ENCODE measurements at regions not wholly inside any gene's neighbourhood (a gene's known extent, or its start where the extent isn't known, plus 50 kb on each side); places are given as distances from the start of the nearest gene placed in this dataset.

DNA sequence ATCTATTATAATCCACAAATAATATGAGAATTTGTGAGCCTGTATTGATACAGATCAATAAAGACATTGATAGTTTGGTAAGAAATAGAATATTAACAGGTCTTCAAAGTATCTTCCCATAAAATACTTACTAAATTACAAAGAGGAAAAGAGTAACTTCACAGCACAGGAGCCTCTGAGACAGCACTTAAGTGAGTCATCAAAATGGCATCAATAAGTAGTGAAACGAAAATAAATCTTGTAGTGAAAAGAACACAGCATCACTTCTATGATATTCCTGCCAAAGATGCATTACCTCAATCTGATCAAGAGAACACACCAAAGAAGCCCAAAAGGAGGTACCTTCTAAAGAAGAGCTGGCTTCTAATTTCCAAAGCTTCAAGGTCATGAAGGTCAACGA lies 116.4 kb downstream of the CBLN2 start:
- H3K27me3 Mint-ChIP-seq, result peaks cover 9% of the 10 kb centered on the region
- TF ChIP-seq, protein P1, sequence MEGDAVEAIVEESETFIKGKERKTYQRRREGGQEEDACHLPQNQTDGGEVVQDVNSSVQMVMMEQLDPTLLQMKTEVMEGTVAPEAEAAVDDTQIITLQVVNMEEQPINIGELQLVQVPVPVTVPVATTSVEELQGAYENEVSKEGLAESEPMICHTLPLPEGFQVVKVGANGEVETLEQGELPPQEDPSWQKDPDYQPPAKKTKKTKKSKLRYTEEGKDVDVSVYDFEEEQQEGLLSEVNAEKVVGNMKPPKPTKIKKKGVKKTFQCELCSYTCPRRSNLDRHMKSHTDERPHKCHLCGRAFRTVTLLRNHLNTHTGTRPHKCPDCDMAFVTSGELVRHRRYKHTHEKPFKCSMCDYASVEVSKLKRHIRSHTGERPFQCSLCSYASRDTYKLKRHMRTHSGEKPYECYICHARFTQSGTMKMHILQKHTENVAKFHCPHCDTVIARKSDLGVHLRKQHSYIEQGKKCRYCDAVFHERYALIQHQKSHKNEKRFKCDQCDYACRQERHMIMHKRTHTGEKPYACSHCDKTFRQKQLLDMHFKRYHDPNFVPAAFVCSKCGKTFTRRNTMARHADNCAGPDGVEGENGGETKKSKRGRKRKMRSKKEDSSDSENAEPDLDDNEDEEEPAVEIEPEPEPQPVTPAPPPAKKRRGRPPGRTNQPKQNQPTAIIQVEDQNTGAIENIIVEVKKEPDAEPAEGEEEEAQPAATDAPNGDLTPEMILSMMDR (IDR thresholded peaks at IDR 0.05; ENCODE audit: unreplicated experiment), result no peak
- no peaks in the 10 kb centered on the region for H3K36me3 Mint-ChIP-seq (ENCODE audit: insufficient read depth)
- no peak for DNase-seq (ENCODE audit: low spot score, unreplicated experiment)
- H3K4me1 Mint-ChIP-seq (ENCODE audit: low read depth), result peaks cover 1% of the 10 kb centered on the region
- peaks cover 3% of the 10 kb centered on the region for H3K9me3 Mint-ChIP-seq (ENCODE audit: low read depth)
- no peak overlapping the region for H3K27ac Mint-ChIP-seq
- no peak overlapping the region for H3K4me3 Mint-ChIP-seq (ENCODE audit: low read depth)

DNA sequence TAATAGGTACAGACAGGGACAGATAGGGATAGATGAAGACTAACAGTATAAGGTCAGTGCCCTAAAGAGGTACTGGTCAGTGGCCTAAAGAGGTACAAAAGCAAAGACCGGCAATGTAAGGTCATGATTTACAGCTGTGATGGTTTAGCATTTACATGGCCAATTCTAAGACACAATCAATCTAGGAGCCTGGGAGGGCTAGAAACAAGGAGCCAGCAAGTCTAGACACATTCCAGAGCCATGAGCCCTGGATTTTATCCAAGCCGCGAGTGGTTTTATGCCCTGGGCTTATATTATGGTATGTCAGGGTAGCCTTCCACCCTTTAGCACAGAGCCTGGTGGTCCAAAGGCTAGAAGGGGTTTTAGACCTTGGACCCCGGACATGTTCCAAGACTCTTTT lies 124.2 kb downstream of the CBLN2 start:
- TF ChIP-seq, protein P1 (IDR thresholded peaks at IDR 0.05; ENCODE audit: unreplicated experiment), result no peak
- H3K9me3 Mint-ChIP-seq (ENCODE audit: low read depth), result peaks cover 11% of the 10 kb centered on the region
- H3K4me1 Mint-ChIP-seq (ENCODE audit: low read depth), result peaks cover 1% of the 10 kb centered on the region
- no peak overlapping the region for H3K27ac Mint-ChIP-seq
- no peak for DNase-seq (ENCODE audit: low spot score, unreplicated experiment)
- H3K27me3 Mint-ChIP-seq, result peaks cover 2% of the 10 kb centered on the region
- no peak overlapping the region for H3K4me3 Mint-ChIP-seq (ENCODE audit: low read depth)
- H3K36me3 Mint-ChIP-seq (ENCODE audit: insufficient read depth), result no peaks in the 10 kb centered on the region

DNA sequence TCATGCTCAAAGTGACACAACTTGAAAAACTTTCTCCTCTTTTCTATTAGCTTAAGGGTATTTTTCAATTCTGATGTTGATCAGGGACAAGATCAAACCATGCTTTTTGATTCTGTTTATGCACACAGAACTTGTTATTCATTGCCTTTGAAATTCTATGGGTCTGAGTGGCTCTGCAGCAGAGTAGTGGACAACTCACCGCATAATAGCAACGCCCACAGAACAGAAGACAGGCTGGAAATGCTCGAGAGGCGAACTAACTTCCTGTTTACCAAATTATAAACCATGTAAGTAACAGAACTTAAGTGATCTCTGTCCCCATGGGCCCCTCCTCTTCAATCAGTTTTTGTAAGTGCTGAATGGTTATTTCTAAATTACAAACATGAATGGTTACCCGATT lies 131.2 kb downstream of the CBLN2 start:
- H3K4me1 Mint-ChIP-seq (ENCODE audit: low read depth), result no peaks in the 10 kb centered on the region
- no peak overlapping the region for H3K4me3 Mint-ChIP-seq (ENCODE audit: low read depth)
- no peak for DNase-seq (ENCODE audit: low spot score, unreplicated experiment)

DNA sequence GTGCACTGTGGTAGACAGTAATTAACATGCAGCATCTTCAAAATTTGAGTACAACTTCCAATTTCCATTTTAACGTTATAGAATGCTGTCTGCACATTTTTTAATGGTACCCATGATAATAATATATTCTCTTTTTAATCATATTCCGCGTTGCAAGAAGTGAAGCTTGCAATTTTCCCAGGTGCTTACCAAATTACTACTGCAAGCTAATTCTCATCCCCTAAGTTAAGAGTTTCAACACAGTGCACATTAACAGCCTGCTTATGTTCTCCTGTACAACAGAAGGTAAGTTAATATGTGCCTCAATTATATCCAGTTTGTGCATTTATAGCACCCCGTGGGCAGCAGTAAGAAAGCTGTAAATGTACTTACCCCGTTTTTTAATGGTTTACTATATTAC lies 132.9 kb downstream of the CBLN2 start:
- Mint-ChIP-seq H3K9me3 (ENCODE audit: low read depth) (peaks cover 9% of the 10 kb centered on the region), H3K4me3 (ENCODE audit: low read depth) (no peak overlapping the region), H3K36me3 (ENCODE audit: insufficient read depth) (no peaks in the 10 kb centered on the region), H3K27me3 (no peaks in the 10 kb centered on the region), H3K4me1 (ENCODE audit: low read depth) (no peaks in the 10 kb centered on the region), H3K27ac (no peak overlapping the region)
- no peak for DNase-seq (ENCODE audit: low spot score, unreplicated experiment)
- TF ChIP-seq, protein P1 (IDR thresholded peaks at IDR 0.05; ENCODE audit: unreplicated experiment), result no peak

More for the DNA sequence above, 131.2 kb downstream of the CBLN2 start:
- TF ChIP-seq, protein P1 (IDR thresholded peaks at IDR 0.05; ENCODE audit: unreplicated experiment), result no peak
- H3K27ac Mint-ChIP-seq, result no peak overlapping the region
- no peaks in the 10 kb centered on the region for H3K27me3 Mint-ChIP-seq
- H3K36me3 Mint-ChIP-seq (ENCODE audit: insufficient read depth), result no peaks in the 10 kb centered on the region
- H3K9me3 Mint-ChIP-seq (ENCODE audit: low read depth), result peaks cover 7% of the 10 kb centered on the region

DNA sequence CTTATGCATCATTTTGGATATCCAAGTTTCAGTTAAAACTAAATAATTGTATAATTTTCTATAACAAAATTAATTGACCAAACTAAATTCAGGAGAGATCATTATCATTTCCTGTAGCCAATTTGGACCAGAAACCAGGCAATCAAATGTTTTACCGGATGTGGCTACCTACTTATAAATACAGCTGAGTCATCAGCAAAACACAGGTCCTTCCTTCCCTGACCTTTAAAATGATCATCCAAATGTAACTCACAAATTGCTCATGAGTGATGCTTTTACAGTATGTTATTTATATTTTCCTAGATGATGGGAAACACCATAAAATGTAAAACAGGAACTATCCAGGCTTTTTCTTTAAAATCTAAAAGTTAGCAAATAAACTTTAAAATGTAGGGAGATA lies 133.7 kb downstream of the CBLN2 start:
- TF ChIP-seq, protein P1 (IDR thresholded peaks at IDR 0.05; ENCODE audit: unreplicated experiment), result no peak
- no peaks in the 10 kb centered on the region for H3K27me3 Mint-ChIP-seq
- no peaks in the 10 kb centered on the region for H3K36me3 Mint-ChIP-seq (ENCODE audit: insufficient read depth)
- H3K9me3 Mint-ChIP-seq (ENCODE audit: low read depth), result peaks cover 9% of the 10 kb centered on the region
- no peak overlapping the region for H3K27ac Mint-ChIP-seq
- H3K4me1 Mint-ChIP-seq (ENCODE audit: low read depth), result no peaks in the 10 kb centered on the region
- no peak overlapping the region for H3K4me3 Mint-ChIP-seq (ENCODE audit: low read depth)
- DNase-seq (ENCODE audit: low spot score, unreplicated experiment), result no peak
